Left renal pelvis (tissue), 4 donors: ENCODE measurements at regions not wholly inside any gene's neighbourhood (a gene's known extent, or its start where the extent isn't known, plus 50 kb on each side); places are given as distances from the start of the nearest gene placed in this dataset.

Experiments
- DNase-seq, 4 donors: peaks; one replicate each; pipeline ENCODE4 v3.0.0-alpha.2; 2013; ENCODE audit warnings: low read depth in 4 of 4, low spot score in 3 of 4

- no peak for DNase-seq
Observed at GRCh38 chr4:110290511-110290910, 92.1 kb upstream of the ELOVL6 start.

DNA sequence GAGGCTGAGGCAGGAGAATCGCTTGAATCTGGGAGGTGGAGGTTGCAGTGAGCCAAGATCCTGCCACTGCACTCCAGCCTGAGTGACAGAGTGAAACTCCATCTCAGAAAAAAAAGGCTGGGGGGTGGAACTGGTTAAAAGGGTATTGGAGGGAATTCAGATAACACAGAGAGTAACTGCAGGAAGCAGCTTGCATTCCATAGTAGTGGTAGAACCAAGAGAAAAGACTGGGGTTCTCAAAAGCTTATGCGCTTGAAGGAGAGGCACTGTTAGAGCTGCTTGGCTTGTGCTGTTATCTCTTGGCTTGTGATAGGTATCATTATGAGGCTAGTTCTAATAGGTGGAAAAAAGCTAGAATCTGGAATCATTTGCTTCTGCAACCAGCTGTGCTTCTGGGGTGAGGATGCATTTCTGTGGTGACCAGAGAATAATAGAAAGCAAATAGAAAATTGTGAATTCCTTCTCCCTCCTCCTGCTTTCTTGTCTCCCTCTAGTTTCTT lies 91.2 kb upstream of the ELOVL6 start:
- no peak for DNase-seq

- DNase-seq, result no peak
Observed at GRCh38 chr4:110287130-110287529, 88.7 kb upstream of the ELOVL6 start.

DNA sequence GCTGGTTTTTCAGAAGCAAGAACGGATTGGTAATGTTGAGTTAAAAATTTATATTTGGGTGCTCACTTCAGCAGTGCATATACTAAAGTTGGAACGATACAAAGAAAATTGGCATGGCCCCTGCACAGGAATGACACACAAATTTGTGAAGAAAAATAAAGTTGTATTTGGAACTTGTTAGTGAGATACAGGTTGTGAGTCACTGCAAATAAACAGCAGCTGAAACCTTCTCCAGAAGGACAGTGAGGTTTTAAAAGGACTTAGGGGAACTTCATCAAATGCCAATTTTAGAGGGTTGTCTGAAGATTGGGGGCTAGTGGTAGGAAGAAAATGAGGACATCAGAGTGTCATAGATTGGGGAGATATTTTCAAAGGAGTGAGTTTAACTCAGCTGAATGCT lies 79.7 kb upstream of the ELOVL6 start:
- DNase-seq, result no peak

DNA sequence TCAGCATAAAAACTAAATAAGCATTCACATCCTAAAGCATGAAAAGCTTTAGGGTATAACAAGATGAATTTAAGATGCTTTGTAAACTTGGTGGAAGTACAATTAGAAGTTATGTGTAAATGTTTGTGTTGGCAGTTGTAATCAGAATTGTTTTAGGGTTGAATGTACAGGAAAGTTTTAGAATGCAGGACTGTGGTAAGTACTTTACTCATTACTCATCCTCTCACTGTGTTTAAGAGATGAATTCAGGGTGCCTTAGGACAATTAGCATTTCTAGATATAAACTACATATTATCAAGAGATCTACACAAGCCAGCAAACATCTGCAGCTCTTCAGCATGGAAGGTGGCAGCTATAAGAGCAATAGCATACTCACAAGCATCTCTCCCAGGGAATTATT lies 77.5 kb upstream of the ELOVL6 start:
- no peak for DNase-seq

GRCh38 chr4:110271986-110272385 lies 73.6 kb upstream of the ELOVL6 start:
- DNase-seq, result no peak

GRCh38 chr4:110270492-110271197 lies 72.2 kb upstream of the ELOVL6 start:
- DNase-seq, result no peak

DNA sequence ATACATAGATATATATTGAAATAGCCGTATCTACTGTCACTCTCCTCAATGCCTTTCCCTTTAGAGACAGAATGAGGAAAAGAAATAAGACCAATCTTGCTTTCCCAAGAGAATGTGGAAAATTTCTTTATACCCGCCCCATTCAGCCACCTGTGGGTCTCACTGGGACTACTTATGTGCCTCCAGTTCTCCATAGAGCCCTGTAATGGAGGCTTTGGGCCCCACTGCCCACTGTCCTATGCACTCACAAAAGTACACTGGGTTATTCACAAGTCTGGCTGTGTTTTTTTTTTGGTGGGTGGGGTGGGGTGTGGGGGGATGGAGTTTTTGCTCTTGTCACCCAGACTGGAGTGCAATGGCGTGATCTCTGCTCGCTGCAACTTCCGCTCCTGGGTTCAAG lies 70.4 kb upstream of the ELOVL6 start:
- no peak for DNase-seq

- DNase-seq, result no peak
Observed at GRCh38 chr4:110268352-110268751, 69.9 kb upstream of the ELOVL6 start.

GRCh38 chr4:110266136-110266535 lies 67.7 kb upstream of the ELOVL6 start:
- DNase-seq, result no peak

- no peak for DNase-seq
Observed at GRCh38 chr4:110265001-110265400, 66.6 kb upstream of the ELOVL6 start.

DNA sequence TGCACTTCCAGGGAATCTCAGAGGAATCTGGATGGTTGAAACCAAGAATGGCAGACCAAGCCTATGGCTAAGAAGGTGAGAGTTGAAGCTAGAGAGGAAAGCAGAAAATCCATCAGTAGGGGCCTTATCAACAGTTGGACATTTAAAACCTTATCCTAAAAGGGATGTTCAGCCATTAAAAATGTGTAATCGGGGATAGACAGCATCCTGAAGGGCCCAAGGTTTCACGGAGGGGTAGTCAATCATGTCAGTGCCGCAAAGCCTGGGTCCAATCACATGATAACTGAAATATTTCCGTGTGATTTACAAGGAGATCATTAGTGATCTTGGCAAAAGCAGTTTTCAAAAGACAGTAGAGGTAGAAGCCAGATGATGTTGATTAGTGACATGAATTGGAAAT lies 61.9 kb upstream of the ELOVL6 start:
- no peak for DNase-seq

DNA sequence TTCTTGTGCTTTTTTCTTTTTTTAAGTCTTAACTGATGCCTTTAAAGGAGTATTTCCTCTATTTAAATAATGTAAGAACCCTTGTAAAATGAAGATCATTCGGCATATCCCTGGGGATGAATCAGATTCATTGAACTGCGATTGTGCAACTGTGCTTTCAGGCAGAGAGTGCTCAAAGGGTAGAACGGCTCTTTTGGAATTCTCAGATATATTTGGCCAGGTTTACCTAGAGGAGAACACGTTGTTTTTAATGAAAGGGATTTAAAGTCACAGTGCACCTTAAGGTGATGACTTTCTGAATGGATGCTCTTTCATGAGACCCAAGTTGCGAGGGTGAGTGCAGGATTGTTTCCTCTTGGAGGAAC lies 51.6 kb upstream of the ELOVL6 start:
- no peak for DNase-seq

- DNase-seq, result no peak
Observed at GRCh38 chr4:110248831-110249253, 50.4 kb upstream of the ELOVL6 start.
